Fibroblast of lung (primary cell): ENCODE measurements at regions not wholly inside any gene's neighbourhood (a gene's known extent, or its start where the extent isn't known, plus 50 kb on each side); places are given as distances from the start of the nearest gene placed in this dataset.

Experiments
- CTCF ChIP-seq, 2 donors: IDR thresholded peaks in 1 of 2; conservative IDR thresholded peaks in 1 of 2; 1 replicate in 1 of 2; 2 replicates in 1 of 2; pipeline ENCODE4 v1.5.1; 2011 to 2012; ENCODE audit warnings: low read length in 2 of 2, control low read depth in 1 of 2, inconsistent platforms in 1 of 2, low read depth in 1 of 2, mild to moderate bottlenecking in 1 of 2
- EZH2 ChIP-seq: IDR thresholded peaks from 2 replicates; pipeline ENCODE4 v1.5.1; 2012; ENCODE audit warnings: low read length, control low read depth, mild to moderate bottlenecking; ENCODE audit errors: missing control alignments

- TF ChIP-seq CTCF (conservative IDR thresholded peaks at IDR 0.05 in 1 of 2, IDR thresholded peaks at IDR 0.05 in 1 of 2; ENCODE audit: low read depth in 1 of 2, low read length in 2 of 2) (no peak), EZH2 (no peak)
Observed at GRCh38 chr4:13733817-13734216, 106.3 kb upstream of the BOD1L1 start.
